Suppressor macrophage treated with lipopolysaccharide for 1 hour (primary cell): ENCODE measurements at regions not wholly inside any gene's neighbourhood (a gene's known extent, or its start where the extent isn't known, plus 50 kb on each side); places are given as distances from the start of the nearest gene placed in this dataset.

Experiments
- DNase-seq, 3 donors: peaks; one replicate each; pipeline ENCODE4 v3.0.0-alpha.2; 2020 to 2022

DNA sequence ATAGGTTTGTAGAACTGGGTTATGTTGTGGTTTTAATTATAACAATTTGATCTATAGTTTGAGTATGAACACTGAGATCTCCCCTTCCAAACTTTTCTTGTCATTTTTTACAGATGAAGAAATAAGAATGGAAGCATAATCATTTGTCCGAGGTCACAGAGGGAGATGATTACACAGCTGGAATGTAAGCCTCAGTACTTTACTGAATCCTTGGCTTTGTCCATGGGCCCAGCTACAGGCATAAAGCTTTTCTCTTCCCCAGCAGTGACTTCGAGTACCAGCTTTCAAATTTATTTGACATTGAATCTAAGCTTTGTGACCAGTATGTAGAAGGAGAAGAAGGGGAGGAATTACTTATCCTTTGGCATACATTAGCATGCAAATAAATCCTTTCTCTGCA is 80.9 kb upstream of the DCBLD2 start:
- DNase-seq: no peak

DNA sequence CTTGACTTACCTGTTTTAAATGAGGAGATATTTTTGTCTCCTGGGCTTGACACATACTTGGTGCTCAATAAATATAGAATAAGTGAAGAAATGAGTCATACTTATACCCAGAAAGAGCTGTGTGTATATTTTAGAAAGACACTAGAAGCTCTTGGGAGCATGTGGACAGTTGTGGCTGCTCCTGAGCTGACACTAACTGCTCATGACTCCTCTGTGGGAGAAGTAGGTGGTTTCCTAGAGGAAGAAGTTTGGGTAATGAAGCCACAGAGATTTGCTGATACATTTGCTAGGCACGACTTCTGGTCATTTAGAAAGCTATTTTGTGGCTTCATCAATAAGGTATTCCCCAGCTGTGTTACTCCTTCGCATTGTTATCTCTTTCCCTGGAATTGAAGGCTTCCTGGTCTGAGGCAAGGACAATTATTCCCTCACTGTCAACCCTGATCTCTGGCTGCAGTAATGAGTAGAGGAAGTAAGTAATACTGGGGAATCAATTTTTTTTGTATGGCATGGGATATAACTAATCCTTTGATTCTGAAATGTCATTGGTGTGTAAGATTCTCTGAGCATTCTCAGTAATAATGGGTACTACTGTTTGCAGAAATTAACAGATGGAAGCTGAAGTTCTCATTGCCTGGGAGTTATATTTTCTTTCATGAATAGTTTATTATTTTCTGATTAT is 79.6 kb upstream of the DCBLD2 start:
- DNase-seq: peak; percentile 44 to 59 (median 59)

- no peak for DNase-seq
These were observed 77.8 kb upstream of the DCBLD2 start for GRCh38 chr3:98979296-98979695.

DNA sequence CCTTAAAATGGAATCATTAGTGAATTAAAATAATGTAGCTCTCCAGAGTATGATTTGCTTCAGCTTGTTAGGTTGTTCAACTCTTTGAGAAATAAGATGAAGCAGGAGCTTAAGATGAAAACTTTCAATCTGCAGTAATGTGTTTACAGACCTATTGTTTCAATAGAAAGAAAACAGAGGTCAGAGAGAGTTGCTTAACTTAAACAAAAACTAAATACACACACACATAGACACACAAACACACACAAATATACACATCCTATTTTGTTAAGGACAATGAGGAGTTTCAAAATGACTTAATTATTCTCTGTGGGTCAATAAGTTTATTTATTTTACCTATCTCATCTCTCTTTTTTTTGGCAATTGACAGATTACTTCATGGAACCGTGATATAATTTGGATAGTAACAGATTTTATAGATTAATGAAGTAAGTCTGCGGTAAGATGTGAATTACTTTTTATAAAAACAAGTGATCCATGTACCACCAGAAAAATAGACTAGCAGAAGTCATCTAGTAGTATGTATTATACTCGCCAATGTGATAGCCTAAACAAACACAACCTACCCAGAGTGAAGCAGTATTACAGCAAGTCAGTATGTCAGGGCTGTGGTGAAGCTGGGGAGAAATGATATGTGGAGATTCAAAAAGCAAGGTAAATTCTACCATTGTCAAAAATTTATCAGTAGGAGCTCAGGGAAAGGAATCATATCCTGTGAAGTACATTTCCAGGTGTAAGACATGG is 76.7 kb upstream of the DCBLD2 start:
- DNase-seq: no peak

- DNase-seq: no peak
These were observed 76.0 kb upstream of the DCBLD2 start for GRCh38 chr3:98977520-98977919.

DNA sequence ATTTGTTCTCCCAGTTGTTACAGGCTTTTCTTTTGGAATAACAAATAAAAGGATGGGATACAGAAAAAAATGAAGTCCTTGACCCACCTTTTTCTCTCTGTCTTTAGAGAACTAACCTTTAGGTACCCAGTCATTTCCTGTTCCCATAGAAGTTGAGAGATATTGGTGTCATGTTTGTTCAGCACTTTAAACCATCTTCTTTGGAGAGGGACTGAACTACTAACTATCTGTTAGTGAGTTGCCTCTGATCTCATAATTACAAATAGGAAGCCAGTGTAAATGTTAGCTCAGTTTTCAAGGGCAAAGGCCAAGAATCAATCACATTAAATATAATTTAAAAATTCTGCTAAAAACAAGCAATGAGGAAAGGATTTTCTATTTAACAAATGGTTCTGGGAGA is 72.9 kb upstream of the DCBLD2 start:
- DNase-seq: no peak

- no peak for DNase-seq
These were observed 71.2 kb upstream of the DCBLD2 start for GRCh38 chr3:98972720-98973119.

- no peak for DNase-seq
These were observed 70.7 kb upstream of the DCBLD2 start for GRCh38 chr3:98972155-98972554.

DNA sequence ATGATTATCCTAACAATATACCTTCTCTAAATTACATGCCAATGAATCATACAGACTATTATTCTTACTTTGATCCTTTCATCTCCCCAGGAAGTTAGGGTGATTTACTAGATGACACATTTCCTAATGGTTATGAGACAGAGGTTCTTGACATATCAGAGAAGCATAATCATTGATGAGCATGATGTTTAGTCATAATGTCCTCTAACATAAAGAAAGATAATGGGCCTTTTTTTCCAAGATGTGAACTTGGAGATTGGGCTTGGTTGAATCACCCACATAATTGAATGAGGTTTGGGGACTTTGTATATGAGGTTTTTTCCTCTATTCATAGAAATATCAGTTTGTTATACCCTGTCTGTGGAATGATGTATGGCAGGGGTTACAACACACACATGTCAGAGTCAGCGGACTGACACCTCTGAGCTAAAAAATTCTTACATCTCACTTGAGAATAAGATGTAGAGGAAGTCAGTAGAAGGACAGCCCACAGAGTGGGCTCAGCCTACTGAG is 69.7 kb upstream of the DCBLD2 start:
- DNase-seq: peak; percentile 2 to 36 (median 13)

DNA sequence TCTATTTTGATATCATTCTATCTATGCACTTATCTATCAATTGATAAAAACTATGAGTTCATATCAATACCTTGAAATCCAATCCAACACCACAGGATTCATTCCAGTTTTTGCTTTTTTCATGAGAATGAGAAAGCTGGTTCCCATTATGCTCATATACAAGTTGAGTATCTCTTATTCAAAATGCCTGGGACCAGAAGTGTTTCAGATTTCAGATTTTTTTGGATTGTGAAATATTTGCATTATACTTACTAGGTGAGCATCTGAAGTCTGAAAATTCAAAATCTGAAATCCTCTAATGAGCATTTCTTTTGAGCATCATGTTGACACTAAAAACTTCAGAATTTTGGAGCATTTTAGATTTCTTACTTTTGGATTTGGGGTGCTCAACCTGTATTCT is 67.8 kb upstream of the DCBLD2 start:
- DNase-seq: no peak

GRCh38 chr3:98968824-98969223 is 67.3 kb upstream of the DCBLD2 start:
- DNase-seq: no peak

DNA sequence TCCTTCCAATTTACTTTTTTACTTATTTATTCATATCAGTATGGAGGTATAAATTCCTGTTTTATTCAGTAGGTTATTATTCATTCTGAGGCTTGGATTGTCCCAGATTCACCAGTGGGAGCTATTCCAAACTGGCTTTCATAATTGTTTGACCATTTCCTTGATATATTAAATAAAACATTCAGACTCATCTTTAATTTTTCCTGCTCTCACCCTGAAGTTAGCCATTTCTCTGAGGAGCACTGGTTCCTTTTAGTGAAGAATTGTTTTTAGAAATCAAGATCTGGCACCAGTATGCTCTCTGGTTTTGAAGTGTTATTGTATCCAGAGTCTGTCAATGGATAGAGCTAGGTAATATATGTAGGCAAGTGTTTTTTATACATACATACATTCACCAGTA is 66.9 kb upstream of the DCBLD2 start:
- no peak for DNase-seq

DNA sequence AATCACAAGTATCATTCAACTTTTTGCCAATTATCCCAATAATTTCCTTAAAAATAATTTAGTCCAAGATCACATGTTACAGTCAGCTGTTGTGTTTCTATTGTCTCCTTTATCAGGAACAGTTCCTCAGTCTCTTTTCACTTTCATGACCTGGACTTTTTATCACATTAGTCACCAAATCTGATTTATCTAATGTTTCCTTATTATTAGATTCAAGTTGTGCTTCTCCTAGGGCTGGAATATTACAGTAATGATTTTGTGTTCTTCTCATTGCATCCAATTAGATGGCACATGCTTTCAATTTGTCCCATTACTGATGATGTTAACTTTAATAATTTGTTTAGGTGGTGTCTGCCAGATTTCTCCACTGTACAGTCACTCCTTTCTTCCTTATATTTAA is 66.3 kb upstream of the DCBLD2 start:
- no peak for DNase-seq

DNA sequence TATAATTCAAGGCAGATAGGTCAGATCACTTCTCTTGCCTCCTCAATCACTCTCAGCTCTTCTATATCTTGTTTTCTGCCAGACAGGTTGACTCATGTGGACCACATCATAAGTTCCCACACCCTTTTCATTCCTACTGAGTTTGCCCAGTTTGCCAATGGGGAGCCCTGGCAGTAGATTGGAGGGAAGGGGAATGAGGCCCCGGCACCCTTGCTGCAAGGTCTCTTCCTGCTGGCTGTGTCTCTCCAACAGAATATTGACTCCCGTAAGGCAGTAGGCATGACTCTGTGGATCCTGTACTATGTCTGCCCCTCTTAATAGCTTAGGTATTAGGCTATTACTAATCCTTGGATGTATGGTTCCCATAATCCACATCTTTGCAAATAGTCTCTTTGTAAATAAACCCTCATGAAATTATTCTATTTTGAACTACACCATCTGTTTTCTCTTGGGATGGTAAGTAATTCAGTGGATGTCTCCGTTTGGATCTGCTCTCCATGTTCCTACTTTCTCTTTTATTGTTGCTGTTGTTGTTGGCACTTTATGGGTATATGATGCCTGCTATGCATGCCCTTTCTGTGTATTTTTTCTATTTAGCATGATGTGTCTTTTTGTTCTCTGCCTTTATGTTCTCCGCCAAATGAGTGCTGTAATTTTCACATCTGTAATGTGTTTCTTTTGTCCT is 65.5 kb upstream of the DCBLD2 start:
- DNase-seq: no peak

DNA sequence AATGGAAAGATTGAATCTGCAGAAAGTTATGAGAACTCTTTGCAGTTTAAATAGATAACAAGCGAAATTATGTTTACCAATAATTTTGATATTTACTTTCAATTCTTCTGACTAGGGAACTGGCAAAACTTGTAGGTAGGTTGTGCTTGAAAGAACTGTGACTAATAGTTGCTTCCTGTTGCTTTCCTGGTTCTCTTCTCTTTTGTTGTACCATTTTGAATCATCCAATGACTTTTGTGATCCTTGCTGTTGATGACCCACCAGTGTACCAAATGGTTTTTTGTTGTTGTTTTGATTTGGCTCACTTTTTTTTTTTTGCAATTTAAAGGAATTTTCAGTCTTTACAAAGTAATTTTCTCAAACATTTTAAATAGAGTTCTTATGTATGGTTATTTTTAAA is 64.9 kb upstream of the DCBLD2 start:
- no peak for DNase-seq

GRCh38 chr3:98964784-98965183 is 63.3 kb upstream of the DCBLD2 start:
- no peak for DNase-seq

DNA sequence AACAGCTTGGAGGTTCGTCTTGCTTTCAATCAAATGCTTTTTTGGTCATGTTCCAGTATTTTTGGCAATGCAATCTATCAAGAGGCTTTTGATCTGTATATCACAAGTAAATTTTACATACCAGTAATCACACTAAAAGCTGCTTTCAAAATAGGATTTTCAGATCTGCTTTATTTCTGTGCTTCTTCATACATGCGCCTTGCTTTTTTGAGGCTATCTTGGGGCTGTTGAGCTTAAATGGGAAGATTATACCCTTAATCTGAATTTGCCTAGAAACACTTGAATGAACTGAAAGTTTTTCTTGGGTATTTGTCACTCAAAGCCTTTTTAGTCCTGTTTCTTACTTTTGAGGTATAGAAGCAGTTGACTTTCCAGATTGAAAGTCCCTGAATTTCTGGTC is 62.1 kb upstream of the DCBLD2 start:
- no peak for DNase-seq

GRCh38 chr3:98962951-98963350 is 61.5 kb upstream of the DCBLD2 start:
- DNase-seq: no peak

- DNase-seq: no peak
These were observed 60.9 kb upstream of the DCBLD2 start for GRCh38 chr3:98962189-98962930.

DNA sequence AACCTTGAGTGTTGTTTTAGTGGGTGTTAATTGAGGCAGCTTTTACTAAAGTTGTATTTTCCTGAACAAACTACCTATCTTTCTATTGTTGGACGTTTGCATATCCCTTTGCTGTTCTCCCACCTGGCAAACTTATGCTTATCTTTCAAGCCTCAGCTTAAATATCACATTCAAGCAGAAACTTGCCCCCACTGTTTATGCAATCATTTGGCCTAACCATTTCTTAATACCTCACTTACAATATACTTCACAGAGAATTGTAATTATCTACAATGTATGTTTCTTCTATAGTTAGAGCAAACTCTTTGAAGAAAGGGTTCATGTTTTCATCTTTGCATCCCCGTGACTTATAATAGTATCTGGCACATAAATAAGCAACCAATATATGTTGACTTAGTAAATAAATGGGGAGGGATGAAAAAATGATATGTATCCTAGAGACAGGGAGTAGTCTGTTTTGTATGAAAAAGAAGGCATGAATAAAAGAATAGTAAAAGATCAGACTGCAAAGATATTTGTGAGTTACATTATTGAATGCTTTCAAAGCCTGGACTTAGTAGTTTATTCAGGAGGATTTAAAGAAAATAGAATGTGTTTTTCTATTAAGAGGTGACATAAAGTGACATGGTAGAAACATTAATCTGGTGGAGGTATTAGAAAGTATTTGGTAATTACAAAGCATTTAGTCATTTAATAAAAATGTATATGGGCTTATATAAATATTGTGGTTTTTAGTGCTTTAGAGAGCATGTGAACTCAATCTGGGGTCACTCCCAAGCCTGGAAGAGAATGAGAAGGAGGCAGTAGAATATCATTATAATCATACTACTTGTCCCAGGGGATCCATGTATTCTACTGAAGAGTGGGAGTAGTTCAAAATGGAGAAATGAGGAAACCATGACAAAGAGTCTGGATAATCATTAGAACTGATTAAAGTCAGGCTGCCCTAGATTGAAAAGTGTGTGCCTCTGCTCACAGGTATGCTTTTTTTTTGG is 60.0 kb upstream of the DCBLD2 start:
- no peak for DNase-seq

DNA sequence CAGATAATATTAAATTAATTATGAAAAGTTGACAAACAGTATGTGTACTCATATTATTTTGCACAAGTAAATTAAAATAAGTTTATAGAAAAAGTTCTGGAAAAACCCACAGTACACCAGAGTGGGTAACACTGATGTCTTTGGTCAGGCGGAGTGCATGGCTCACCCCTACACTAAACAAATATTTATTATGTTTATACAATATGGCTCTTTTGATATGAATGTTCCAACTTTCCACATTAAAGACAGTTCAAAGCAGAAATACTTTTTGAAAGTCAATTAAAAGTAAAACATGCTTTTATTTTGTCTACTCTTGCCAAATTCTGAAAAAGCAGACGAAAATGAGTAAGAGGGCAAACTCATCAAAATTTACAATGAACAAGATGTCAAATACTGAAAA is 56.2 kb upstream of the DCBLD2 start:
- no peak for DNase-seq

- DNase-seq: no peak
These were observed 54.5 kb upstream of the DCBLD2 start for GRCh38 chr3:98956008-98956407.
